Transverse colon (tissue), 4 donors: ENCODE measurements at regions not wholly inside any gene's neighbourhood (a gene's known extent, or its start where the extent isn't known, plus 50 kb on each side); places are given as distances from the start of the nearest gene placed in this dataset.

Source experiments
- CTCF ChIP-seq, 5 experiments: fragments of 200-600 bp in 3 of 5; fragments of 450-650 bp in 2 of 5; sonication (generic) in 3 of 5; IDR thresholded peaks; 1 replicate in 2 of 5; 2 replicates in 3 of 5; pipeline ENCODE4 v1.5.1; 2016 to 2017; ENCODE audit warnings: antibody characterized with exemption in 5 of 5, inconsistent platforms in 3 of 5, mild to moderate bottlenecking in 2 of 5, moderate library complexity in 1 of 5
- EP300 ChIP-seq: sonication (generic); formaldehyde crosslinking; IDR thresholded peaks from one replicate; pipeline ENCODE4 v1.6.1; 2017; ENCODE audit warnings: antibody characterized with exemption, low read depth
- POLR2AphosphoS5 ChIP-seq, 3 donors: sonication (generic); formaldehyde crosslinking; IDR thresholded peaks; one replicate each; pipeline ENCODE4 v1.6.1; 2016; ENCODE audit warnings: antibody characterized with exemption in 3 of 3

- TF ChIP-seq EP300: no peak
- no peak for TF ChIP-seq POLR2AphosphoS5 (IDR thresholded peaks at IDR 0.05)
- TF ChIP-seq CTCF (IDR thresholded peaks at IDR 0.05): no peak
Measured at GRCh38 chrX:6386837-6387236, 148.1 kb downstream of the VCX3A start.
